ENCODE measurements at regions not wholly inside any gene's neighbourhood (a gene's known extent, or its start where the extent isn't known, plus 50 kb on each side); places are given as distances from the start of the nearest gene placed in this dataset.

DNA sequence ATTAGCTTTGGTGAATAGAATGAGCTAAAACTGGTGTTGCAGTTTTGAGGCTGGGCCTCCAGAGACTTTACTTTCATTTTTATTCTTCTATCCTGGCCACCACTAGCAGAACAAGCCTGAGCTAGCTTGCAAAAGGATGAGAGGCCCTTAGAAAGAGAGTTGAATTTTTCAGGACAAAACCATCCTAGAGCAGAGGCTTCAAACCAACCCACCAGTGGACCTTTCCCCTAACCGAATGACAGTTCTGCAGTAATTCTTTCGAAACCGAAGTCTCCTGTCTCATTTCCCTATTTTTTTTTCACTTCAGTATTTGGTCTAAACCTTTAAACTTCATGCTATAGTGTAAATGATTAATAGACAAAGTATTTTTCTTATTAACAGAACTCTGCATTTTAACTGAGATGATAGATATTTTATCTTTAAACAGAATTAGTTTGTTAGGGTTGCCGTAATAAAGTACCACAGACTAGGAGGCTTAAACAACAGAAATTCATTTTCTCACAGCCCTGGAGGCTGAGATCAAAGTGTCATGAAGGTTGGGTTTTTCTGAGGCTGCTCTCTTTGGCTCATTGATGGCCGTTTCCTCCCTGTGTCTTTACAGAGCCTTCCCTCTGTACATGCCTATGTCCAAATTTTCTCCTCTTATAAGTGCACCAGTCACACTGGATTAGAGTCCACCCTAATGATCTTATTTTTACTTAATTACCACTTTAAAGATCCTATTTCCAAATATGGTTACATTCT is 80.6 kb upstream of the PAK5 start:
- no peak for DNase-seq (ENCODE audit: low spot score)

DNA sequence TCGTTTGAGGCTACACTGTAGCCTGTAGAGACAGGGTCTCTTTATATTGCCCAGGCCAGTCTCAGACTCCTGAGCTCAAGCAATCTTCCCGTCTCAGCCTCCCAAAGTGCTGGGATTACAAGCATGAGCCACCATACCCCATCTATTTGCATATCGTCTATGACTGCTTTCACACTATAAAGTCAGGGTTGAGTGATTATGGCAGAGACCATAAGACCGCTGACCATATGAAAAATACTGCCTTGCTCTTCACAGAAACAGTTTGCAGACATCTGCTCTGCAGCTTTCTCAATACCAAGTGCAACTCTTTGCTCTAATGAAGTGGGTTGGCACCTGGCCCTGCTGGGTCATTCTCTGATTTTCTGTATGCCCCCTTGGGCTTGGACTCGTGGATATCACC is 79.5 kb upstream of the PAK5 start:
- DNase-seq (ENCODE audit: low spot score) = no peak

DNA sequence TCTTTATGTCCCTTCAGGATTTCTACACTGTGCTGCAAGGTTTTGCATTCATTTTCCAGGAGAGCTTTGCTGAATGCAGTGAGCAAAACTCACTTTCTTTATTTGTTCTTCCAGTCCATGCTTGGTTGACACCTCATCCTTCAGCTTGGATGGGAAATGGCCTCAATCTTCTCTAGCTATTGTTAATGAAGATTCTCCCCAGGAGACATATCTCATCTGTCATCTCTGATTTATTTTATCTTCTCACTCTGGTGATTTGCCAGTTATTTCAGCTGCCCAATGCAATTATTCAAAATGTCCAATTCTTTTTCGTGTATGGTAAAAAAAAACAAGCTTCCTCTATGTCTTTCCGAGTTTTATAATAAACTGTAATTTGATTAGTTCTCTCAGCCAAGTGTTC is 77.9 kb upstream of the PAK5 start:
- DNase-seq (ENCODE audit: low spot score) = no peak

DNA sequence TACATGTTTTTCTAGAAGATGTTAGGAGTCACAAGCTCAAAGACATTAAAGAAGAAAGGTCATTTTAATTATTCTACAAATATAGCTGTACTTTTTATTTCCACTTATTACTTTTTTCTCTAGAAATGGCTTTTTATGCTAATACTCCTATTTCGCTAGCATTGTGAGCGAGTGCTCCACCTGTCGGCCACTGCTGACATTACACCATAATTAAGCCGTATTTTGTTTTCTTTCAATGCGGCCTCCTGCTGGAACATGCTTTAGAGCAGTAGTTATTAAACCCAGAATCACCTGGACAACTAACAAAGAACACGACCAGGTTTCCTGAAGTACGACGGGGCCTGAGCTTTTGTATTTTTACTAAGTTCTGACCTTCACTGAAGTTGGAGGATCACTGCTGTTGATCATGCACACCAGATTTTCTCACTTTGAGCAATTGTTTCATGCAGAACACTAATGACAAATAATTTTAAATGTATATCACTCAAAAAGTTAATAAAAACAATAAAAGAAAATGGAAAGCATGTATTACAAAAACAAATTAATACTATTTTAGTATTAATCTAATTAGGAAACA is 74.1 kb upstream of the PAK5 start:
- peak; percentile 22 for DNase-seq (ENCODE audit: low spot score)

DNA sequence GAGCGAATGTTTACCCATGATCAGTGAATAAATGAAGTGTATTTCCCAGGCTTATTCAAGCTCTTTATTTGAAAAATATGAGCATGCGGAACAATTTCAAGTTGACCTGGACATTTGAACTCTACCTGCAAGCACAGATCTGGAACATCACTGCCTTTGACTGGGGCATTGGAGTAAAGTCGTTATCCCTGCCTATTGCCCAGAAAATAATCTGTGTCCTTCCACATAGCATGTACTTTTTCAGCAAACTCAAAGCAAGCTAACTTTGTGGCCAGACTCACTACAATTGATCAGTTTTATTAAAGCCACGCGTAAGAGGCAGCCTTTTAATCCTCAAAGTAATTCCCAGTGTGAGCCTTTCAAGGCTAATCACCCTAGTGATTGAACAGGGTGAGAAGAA is 73.4 kb upstream of the PAK5 start:
- DNase-seq (ENCODE audit: low spot score) = no peak

DNA sequence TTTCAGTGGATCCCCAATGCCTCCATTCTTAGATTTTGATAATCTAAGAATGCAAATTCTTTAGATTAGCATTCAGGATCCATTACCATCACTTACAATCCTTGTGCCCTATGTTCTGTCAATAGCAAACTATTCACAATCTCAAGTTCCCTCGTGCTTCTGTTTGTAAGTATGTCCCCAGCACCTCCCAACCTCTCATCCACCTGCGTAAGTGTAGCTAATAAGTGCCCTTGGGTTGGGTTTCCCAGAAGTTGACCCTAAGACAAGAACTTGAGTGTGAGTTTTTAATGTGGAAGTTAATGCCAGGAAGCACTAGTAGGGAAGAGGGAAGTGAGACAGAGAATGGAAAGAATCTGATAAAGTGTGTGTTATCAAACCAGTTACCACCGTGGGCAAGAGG is 72.6 kb upstream of the PAK5 start:
- no peak for DNase-seq (ENCODE audit: low spot score)

DNA sequence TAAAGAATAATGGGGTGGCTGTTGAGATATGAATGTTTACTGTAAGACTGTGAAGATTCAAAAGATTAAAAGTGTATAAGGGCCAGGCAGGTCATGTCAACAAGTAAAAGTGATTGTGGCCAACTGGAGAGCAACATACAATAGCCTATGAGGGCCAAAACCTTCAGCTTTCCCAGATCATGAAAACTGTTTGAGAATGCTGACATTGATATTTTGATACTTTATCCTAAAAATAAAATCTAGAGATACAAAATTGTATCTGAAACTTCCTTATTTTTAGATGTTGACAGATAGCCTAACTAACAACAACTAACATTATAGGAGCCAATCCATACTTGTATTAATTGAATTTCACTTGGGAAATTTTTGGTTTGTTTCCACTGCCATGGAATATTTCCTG is 70.3 kb upstream of the PAK5 start:
- DNase-seq (ENCODE audit: low spot score) = no peak

DNA sequence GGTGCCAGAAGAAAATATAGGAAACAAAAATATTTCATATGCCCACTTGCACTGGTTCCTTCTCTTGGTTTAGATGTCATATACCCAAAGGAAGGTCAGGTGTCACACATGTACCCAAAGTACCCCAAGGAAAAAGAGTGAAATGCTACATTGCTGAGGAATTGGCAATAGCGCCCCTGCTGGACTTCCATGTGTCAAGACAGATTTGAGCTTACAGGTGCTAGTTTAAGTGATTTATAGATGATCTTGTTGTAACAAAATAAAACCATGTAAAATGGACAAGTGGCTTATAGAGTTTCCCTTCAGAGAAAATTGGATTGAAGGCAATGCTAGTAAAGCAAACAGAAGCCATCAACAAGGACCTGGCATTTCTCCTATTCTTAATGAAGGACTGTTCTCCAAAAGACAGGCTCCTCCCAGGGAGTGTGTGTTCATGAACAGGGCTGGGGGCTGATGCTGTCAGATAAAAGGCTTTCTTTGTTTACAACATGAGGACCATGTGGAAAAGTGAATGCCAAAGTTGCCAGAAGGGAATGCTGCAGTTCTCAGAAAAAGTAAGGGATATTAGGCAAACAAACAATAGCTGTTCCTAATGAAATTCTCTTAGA is 64.3 kb upstream of the PAK5 start:
- DNase-seq (ENCODE audit: low spot score) = no peak

DNA sequence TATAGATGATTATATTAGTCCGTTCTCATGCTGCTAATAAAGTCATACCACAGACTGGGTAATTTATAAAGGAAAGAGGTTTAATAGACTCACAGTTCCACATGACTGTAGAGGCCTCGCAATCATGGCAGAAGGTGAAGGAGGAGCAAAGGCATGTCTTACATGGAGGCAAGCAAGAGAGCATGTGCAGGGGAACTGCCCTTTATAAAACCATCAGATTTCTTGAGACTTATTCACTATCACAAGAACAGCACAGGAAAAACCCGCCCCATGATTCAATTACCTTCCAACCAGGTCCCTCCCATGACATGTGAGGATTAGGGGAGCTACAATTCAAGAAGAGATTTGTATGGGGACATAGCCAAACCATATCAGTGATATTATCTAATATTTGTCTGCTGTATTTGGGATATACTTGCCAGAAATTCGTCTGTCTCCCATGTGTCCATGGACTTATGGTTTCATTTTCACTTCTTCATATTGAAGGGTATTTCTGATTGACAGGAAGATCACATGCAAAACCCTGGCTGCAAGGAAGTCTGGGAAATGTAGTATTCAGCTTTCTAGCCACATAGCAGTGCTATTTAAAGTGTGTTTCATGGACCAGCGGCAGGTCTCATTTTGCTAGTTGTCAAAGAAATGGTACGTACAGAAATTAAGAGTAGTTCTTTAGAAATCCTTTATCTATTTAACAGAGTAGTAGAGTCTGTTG is 50.5 kb upstream of the PAK5 start:
- DNase-seq (ENCODE audit: low spot score) = no peak

Data from CD4-positive, alpha-beta T cell treated with Interleukin-15 for 4 hours (primary cell).